KOPT-K1 (cell line): ENCODE measurements at regions not wholly inside any gene's neighbourhood (a gene's known extent, or its start where the extent isn't known, plus 50 kb on each side); places are given as distances from the start of the nearest gene placed in this dataset.

Source experiments
- H3K27ac ChIP-seq: fragments of 200-600 bp; sonication (generic); 2 replicates; pipeline ENCODE4 v1.5.1; 2016; ENCODE audit warnings: antibody characterized with exemption, mild to moderate bottlenecking, low read depth, low read length; ENCODE audit not compliant: poor library complexity, severe bottlenecking
- H3K36me3 ChIP-seq: fragments of 200-600 bp; sonication (generic); 2 replicates; pipeline ENCODE4 v1.5.1; 2017; ENCODE audit warnings: antibody characterized with exemption, mild to moderate bottlenecking, low read length, moderate library complexity; ENCODE audit not compliant: insufficient read depth
- H3K9me3 ChIP-seq: fragments of 200-600 bp; sonication (generic); 2 replicates; pipeline ENCODE4 v1.5.1; 2017; ENCODE audit warnings: antibody characterized with exemption, low read length, mild to moderate bottlenecking; ENCODE audit not compliant: insufficient read depth, poor library complexity, severe bottlenecking

DNA sequence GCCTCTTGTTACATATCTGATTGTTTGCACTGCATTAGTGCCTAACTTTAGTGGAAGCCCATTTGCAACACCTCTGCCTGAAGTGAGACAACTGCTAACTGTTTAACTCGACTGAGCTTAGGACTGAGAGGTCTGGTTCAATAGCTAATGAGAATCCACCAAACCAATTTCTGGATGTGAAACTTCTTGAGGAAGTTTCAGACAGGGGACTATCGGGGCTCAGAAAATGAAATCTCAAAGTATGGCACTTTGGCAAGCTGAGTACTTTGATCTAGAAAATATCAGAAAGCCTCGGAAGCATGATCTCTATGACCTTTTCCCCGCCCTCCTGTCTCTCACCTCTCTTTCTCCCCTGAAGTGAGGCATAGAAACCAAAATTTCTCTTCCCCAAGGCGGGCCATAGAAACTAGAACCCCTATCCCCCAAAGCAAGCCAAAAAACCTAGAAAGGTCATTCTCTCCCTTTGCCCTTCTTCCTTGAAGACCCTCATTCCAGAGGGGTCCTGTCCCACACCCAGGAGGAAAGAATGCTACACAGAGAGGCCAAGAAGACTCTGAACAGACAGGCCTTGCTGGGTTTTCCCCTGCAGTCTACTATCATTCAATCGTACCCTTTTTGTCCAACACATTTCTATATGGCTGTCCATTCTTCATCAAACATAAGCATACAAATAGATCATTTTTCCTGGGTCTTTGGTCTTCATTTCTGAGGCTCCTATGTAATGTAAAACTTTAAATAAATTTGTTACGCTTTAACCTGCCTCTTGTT is 69.6 kb upstream of the CREB1 start:
- Histone ChIP-seq H3K36me3 (no peaks in the 10 kb centered on the region), H3K27ac (no peak overlapping the region), H3K9me3 (no peaks in the 10 kb centered on the region)

DNA sequence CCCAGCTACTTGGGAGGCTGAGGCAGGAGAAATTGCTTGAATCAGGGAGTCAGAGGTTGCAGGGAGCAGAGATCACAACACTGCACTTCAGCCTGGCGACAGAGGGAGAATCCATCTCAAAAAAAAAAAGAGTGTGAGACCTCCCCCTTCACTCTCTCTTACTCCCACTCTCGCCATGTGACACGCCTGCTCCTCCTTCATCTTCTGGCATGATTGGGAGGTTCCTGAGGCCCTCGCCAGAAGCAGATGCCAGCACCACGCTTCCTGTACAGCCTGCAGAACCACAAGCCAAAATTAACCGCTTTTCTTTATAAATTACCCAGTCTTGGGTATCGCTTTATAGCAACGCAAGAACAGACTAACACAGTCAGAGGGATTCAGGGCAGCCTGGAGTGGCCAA is 66.3 kb upstream of the CREB1 start:
- H3K27ac ChIP-seq: peak overlapping the region; percentile 25
- no peaks in the 10 kb centered on the region for H3K36me3 ChIP-seq
- H3K9me3 ChIP-seq: no peaks in the 10 kb centered on the region

DNA sequence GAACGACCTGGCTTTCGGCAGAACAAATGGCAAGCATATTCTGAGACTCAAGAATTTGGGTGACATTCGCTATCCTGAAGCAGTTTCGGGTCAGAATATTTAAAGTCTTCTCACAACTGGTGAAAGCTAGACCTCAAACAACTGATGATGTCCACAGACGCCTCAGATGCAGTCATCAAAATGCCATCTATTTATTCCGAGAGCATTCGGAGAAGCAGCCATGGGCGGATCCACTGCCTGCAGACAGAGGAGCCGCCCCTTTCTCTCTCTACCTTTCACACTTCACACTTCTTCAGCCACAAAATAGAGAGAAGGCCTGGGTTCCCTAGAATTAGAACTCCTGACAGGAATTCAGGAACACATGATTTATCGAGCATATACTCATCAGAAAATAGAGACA is 65.8 kb upstream of the CREB1 start:
- Histone ChIP-seq H3K9me3 (no peaks in the 10 kb centered on the region), H3K36me3 (no peaks in the 10 kb centered on the region), H3K27ac (peak overlapping the region; percentile 25)

DNA sequence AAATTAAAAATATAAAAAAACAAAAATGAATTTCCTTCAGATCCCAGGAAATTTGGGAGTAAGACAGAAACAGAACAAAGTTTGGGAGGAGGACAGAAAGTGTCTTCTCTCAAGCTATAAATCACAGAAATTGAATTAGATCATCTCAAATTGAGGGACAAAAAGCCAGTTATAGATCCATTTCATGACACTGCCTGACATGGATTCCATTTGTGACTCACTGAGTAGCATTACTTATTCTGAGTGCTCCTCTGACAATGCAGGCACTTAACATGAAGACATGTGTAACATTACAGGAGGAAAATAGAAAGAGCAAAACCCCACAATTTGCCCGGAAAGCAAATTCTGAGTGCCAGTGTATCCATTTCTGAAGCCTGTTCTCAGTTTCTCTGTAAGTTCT is 63.9 kb upstream of the CREB1 start:
- no peaks in the 10 kb centered on the region for H3K36me3 ChIP-seq
- no peak overlapping the region for H3K27ac ChIP-seq
- H3K9me3 ChIP-seq: no peaks in the 10 kb centered on the region

DNA sequence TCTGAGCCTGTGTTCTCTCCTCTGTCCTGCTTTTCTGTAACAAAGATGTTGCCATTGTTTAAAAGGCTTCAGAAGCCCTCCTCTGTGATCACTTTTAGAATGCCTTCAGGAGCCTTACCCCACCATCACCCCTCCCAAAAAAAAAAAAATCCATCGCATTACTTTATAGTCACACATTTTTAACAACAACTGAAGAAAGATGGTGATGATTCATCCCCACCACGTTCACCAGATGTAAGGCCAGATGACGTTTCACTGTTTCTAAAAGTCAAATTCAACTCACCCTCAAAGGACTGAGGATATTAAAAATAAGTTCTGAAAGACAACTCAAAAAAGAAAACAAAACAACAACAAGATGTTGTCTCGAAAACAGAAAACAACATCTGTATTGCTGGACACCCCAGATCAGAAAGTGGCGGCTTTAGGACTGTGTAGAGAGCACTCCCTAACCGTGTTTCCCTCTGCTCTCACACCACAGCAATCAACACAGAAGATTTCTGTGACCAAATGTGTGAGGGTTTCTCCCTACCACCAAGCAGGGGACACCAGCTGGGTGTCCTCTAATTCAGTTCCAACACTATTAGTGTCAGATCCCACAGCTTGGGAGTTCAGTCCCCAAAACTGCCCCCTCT is 61.9 kb upstream of the CREB1 start:
- no peaks in the 10 kb centered on the region for H3K9me3 ChIP-seq
- no peak overlapping the region for H3K27ac ChIP-seq
- H3K36me3 ChIP-seq: no peaks in the 10 kb centered on the region

DNA sequence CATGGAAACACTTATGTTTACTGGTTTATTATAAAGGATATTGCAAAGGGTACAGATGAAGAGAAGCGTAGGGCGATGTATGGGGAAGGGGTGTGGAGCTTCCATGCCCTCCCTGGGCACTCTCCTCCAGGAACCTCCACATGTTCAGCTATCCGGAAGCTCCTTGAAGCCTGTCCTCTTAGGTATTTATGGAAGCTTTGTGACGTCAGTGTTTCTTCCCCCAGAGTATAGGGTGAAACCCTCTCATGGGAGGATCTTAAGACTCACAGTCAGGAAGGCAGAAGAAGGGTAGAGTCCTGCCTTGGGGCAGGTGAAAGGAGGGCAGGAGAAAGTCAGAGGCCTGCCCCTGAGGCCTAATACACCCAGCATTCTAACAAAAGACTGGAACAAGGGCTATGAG is 61.3 kb upstream of the CREB1 start:
- no peaks in the 10 kb centered on the region for H3K36me3 ChIP-seq
- no peak overlapping the region for H3K27ac ChIP-seq
- H3K9me3 ChIP-seq: no peaks in the 10 kb centered on the region

DNA sequence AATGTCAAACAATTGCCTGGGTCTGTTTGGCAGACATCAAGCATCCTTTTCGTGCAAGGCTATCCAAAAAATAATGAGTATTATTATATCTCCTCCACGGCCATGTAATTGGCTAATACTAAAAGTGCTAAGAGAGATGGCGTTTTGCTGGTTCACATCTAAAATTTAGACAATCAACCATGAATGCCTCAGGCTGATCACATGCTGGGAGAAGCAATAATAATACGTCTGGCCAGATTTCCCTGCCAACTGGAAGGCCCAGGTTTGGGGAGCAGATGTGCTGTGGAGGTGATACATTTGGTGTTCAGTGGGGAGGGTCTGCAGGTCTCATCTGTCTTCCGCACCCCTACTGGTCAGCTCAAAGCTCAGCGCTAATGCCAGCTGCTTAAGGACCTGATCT is 60.3 kb upstream of the CREB1 start:
- Histone ChIP-seq H3K36me3 (no peaks in the 10 kb centered on the region), H3K9me3 (no peaks in the 10 kb centered on the region), H3K27ac (no peak overlapping the region)

DNA sequence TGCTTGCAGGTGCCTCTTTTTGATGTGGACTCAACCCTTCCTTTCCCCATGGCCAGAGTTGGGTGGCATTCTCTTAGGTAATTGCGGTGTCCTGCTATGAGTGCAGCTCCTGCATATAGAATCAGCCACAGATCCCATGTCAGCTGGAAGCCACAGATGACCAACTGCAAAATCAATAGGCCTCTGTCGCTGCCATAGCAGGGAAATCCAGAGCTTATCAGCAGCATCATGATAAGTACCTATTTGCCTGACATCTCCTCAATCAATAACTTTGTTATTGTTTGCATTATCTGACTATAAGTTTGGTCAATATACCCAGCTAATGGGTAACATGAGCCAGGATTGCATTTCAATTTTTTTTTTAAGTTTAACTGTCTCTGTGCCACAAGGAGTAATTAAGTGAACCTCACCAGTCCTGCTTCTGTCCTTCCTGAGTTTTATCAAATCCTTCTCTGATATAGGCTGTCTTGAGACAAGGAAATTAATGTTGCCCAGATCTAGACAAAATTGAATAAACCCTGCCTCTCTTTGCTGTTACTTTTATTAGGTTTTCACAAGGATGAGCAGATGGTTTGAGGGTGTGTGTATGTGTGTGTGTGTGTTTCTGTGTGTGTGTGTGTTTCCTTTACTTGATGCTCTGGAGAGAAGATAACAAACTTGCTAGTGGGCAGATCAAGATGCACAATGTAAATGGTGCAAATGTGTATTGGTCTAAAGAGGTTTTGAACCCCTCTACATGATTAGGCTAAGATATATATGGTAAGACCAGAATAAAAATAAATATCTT is 59.6 kb upstream of the CREB1 start:
- no peak overlapping the region for H3K27ac ChIP-seq
- H3K36me3 ChIP-seq: no peaks in the 10 kb centered on the region
- H3K9me3 ChIP-seq: no peaks in the 10 kb centered on the region

DNA sequence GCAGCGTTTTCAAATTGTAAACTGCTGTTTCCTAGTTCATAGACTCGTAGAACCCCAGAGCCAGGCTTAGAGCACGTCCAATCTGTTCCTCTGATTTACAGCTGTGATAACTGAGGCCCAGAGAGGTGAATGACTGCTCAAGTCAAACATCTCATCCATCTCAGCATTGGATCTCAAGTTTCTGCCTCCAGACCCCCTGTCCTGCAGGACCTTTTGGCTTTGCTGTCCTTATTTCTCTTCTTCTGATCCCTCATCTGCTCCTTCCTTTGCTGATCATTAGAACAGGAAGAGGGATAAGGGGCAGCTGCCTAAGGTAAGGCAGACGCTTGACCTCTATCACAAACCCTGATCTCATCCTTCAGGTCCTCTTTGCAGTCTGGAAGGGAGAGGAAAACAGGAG is 58.5 kb upstream of the CREB1 start:
- no peaks in the 10 kb centered on the region for H3K9me3 ChIP-seq
- H3K27ac ChIP-seq: no peak overlapping the region
- H3K36me3 ChIP-seq: no peaks in the 10 kb centered on the region

DNA sequence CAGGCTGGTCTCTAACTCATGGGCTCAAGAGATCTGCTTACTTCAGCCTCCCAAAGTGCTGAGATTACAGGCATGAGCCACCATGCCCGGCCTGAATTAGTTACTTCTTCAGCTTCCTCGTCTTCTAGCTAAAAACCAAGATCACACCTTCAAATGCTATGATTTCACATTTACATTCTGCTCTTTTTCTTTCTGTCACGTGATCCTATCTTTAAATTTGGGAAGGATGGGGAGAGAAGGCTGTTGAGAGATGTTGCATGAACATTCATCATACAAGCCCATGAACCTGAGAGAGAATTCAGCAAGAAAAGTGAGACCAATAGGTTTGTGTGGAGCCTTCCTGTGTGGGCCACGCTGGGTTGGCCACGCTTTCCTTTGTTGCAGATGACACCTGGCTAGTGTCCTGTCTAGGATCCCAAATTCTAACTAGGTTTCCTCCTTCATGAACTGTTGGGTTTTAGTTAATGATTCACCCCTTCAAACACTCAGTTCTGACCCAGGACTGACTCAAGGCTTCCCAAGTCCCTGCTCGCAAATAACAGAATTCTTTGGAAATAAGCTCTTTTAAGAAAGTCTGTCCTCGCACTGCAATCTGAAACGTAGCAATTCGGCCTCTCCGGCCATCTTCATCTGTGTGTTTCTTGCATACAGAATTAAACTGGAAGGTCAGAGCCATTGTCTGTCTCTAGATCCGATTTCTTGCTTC is 57.3 kb upstream of the CREB1 start:
- Histone ChIP-seq H3K36me3 (no peaks in the 10 kb centered on the region), H3K27ac (no peak overlapping the region)

DNA sequence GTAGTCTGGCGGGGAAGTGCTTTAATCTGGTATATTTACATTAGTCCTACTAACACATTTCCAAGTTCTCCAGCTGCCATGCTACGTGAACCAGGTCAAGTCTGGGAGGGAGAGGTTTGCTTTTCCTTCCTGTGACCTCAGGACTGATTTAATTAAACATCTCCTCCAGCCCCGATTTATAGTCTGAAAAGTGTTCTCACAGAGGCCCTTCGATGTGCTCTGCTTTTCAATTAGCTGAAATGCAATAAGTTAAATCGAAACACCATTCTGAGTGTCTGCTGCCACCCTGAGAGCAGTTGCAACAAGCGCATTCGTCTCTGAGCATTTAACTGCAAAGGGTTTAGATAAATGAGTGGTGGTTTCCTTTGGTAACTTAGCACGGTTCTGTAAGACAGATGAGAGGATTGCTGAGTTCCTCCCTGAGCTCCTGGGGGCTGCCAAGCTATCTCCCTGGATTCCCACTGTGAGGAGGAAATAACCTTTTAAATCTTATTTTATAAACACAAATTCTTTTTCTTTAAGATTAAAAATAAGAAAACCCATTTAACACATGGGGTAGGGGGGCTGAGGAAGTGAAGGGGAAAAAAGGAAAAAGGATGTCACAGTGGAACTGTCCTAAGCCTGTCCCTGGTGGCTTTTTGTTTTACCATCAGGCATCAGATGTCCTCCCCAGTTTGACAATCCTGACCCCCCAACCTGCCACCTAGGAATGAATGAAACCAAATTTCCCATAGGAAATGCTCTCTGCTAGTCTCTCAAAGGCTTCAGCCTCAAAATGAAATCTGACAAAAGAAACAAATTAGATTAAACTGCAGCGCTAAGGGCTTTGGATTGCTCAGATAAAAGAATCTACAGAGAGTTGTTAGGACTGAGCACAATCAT is 56.5 kb upstream of the CREB1 start:
- H3K27ac ChIP-seq: no peak overlapping the region
- no peaks in the 10 kb centered on the region for H3K36me3 ChIP-seq
- H3K9me3 ChIP-seq: no peaks in the 10 kb centered on the region

More for the DNA sequence above, 57.3 kb upstream of the CREB1 start:
- H3K9me3 ChIP-seq: no peaks in the 10 kb centered on the region

DNA sequence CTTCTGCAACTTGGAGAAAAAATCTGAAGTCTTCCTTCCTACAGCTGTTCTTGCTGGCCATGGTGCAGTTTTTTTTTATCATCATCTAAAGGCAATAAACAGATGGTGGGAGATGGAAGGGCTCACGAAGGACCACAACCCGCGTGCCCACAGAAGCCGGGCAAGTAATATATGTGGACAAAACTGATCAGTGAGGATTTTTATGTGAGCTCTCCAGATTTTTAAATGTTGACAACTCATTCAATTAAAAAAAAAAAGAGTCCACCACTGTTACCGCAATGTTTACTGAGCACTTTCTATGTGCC is 55.9 kb upstream of the CREB1 start:
- no peak overlapping the region for H3K27ac ChIP-seq
- H3K9me3 ChIP-seq: no peaks in the 10 kb centered on the region
- H3K36me3 ChIP-seq: no peaks in the 10 kb centered on the region

DNA sequence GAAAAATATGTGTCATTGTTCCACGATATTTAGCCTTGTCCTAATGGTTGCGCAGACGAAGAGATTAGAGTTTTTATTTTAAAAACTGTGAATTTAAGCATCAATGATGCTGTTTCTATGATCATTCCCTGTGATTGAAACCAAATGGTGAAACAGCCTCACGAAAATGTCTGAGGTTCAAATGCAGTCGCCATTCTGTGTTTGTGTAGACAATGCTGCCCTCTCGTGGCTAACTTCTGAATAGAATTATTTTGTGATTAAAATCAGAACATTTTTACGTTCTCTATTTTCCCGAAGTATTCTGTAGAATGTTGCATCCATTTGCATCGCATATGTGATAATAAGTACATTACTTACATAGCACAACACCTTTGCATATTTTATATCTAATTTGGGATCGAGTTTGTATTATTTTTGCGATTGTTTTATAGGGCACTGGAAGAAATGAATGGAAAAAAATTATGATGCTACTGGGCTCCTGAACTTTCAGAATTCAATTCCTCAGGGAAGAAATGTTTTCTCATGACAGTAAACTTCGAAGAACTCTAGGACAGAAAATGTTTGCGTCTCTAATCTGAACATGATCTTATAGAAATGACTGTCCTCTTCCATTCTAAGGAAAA is 54.8 kb upstream of the CREB1 start:
- Histone ChIP-seq H3K27ac (no peak overlapping the region), H3K9me3 (no peaks in the 10 kb centered on the region)

DNA sequence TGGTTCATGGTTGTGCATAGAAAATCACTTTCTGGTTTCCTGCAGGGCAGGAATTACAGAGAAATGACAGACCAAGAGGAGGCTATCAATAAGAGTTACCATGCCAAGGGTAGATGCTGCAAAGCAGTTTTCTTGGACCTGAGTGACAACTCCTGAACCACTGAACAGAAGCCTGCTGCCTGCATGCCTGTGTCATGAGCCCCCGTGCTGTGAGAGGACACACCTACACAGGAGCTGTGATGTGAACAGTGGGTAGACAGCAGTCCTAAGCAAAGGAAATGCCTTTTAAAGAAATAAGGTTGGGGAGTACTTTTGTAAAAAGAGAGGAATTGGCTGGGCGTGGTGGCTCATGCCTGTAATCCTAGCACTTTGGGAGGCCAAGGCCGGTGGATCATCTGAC is 54.2 kb upstream of the CREB1 start:
- Histone ChIP-seq H3K9me3 (no peaks in the 10 kb centered on the region), H3K36me3 (no peaks in the 10 kb centered on the region), H3K27ac (no peak overlapping the region)

More for the DNA sequence above, 54.8 kb upstream of the CREB1 start:
- no peaks in the 10 kb centered on the region for H3K36me3 ChIP-seq
